B cell (primary cell): ENCODE measurements at regions not wholly inside any gene's neighbourhood (a gene's known extent, or its start where the extent isn't known, plus 50 kb on each side); places are given as distances from the start of the nearest gene placed in this dataset.

Experiments
- CTCF ChIP-seq: fragments of 200-600 bp; IDR thresholded peaks from one replicate; pipeline ENCODE4 v1.8.0; 2022; ENCODE audit warnings: antibody characterized with exemption, mild to moderate bottlenecking
- EZH2 ChIP-seq: IDR thresholded peaks from 2 replicates; pipeline ENCODE4 v1.6.1; 2012; ENCODE audit warnings: borderline replicate concordance, low read depth, mild to moderate bottlenecking, moderate library complexity, low read length; ENCODE audit not compliant: insufficient read depth, poor library complexity, severe bottlenecking

DNA sequence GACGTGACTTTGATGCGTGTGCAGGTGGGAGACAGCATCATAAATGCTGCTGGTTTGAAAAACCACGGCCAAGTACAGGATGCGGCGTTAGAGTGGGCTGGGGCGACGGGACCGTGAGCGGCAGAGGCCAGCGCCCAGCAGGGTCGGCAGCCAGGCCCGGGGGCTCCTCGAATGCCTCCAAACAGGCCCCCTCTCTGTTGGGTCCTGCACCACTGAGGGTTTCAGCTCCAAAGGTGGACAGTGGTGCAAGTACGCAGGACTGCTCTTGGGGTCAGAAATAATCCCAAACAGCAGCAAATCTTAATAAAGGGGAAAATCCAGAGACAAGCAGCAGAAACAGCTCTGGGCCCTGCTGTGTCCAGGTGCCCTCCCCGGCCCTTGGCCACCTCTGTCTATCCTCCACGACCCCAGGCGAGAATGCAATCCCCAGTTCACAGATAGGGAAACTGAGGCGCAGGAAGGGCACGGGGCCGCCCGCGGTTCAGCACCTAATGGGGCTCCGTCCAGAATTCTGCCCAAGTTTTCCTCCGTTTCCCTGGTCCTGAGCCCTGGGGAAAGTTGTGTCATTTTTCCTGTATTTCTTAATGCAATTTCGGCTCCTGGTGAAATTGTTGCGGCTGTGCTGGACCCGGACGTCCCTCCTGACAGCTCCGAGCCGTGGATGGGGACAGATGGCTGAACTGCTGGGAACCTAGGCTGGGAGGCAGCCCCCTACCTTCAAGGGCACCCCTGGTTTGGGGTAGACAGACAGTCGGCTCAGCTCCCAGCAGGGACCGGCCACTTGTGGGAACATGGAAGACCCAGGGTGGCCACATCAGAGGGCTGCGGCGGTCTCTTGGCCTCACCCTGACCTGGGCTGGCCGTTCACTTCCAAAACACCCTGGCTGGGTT lies 97.4 kb downstream of the FOXL3 start:
- TF ChIP-seq CTCF (no peak), EZH2 (no peak)
